ENCODE measurements at regions not wholly inside any gene's neighbourhood (a gene's known extent, or its start where the extent isn't known, plus 50 kb on each side); places are given as distances from the start of the nearest gene placed in this dataset.

GRCh38 chr5:61689153-61689846 lies 357.2 kb downstream of the ZSWIM6 start:
- no peak for TF ChIP-seq CTCF (IDR thresholded peaks at IDR 0.05; ENCODE audit: low read length)
- no peak for TF ChIP-seq EZH2 (optimal IDR thresholded peaks at IDR 0.05; ENCODE audit: low read depth, low read length)
